WTC11 (cell line): ENCODE measurements at regions not wholly inside any gene's neighbourhood (a gene's known extent, or its start where the extent isn't known, plus 50 kb on each side); places are given as distances from the start of the nearest gene placed in this dataset.

Source experiments
- ATAC-seq: fragments of 200-7000 bp; cut with Tn5 transposase; 2 replicates; pipeline ENCODE4 v1.10.0; 2021; ENCODE audit warnings: mild to moderate bottlenecking, moderate library complexity
- CTCF ChIA-PET: fragments of 300-600 bp; sonication (Branson Sonifier 250); formaldehyde crosslinking; loops from one replicate; lab custom pipeline; 2021; ENCODE audit warnings: antibody characterized with exemption; lab: Charles Lee
- POLR2A ChIA-PET: fragments of 350-600 bp; sonication (Branson Sonifier 250); formaldehyde crosslinking; loops from one replicate; lab custom pipeline; 2021; ENCODE audit warnings: antibody characterized with exemption; lab: Charles Lee
- DNase-seq: peaks from one replicate; pipeline ENCODE4 v3.0.0; 2021; ENCODE audit warnings: low spot score
- H3K27ac Mint-ChIP-seq: 2 replicates; pipeline ENCODE4 v1.8.0; 2021; ENCODE audit warnings: mixed read lengths
- H3K27me3 Mint-ChIP-seq: 2 replicates; pipeline ENCODE4 v1.8.0; 2021; ENCODE audit warnings: low read depth, mild to moderate bottlenecking, moderate library complexity, mixed read lengths
- H3K36me3 Mint-ChIP-seq: 2 replicates; pipeline ENCODE4 v1.8.0; 2021; ENCODE audit warnings: mixed read lengths
- H3K4me1 Mint-ChIP-seq: 2 replicates; pipeline ENCODE4 v1.8.0; 2022; ENCODE audit warnings: mixed read lengths
- H3K4me3 Mint-ChIP-seq: 2 replicates; pipeline ENCODE4 v1.8.0; 2021; ENCODE audit warnings: mild to moderate bottlenecking, moderate library complexity, mixed read lengths
- H3K9me3 Mint-ChIP-seq: 2 replicates; pipeline ENCODE4 v1.8.0; 2021; ENCODE audit warnings: mixed read lengths
- AFF4 ChIP-seq: sonication (generic); formaldehyde crosslinking; IDR thresholded peaks from 2 replicates; pipeline ENCODE4 v1.8.1; 2023; ENCODE audit warnings: mild to moderate bottlenecking, missing genetic modification reagents, borderline replicate concordance
- ATF1 ChIP-seq: sonication (generic); formaldehyde crosslinking; IDR thresholded peaks from 2 replicates; pipeline ENCODE4 v1.8.1; 2023; ENCODE audit warnings: mild to moderate bottlenecking, moderate library complexity, missing genetic modification reagents
- ATF6 ChIP-seq: sonication (generic); formaldehyde crosslinking; IDR thresholded peaks from 2 replicates; pipeline ENCODE4 v1.8.1; 2023; ENCODE audit warnings: mild to moderate bottlenecking, missing genetic modification reagents
- CBFB ChIP-seq: sonication (generic); formaldehyde crosslinking; IDR thresholded peaks from 2 replicates; pipeline ENCODE4 v1.8.1; 2022; ENCODE audit warnings: mild to moderate bottlenecking, low read depth, missing genetic modification reagents
- CREB1 ChIP-seq: sonication (generic); formaldehyde crosslinking; IDR thresholded peaks from 2 replicates; pipeline ENCODE4 v1.8.0; 2023; ENCODE audit warnings: mild to moderate bottlenecking, missing genetic modification reagents
- ERG ChIP-seq: fragments of 250-450 bp; sonication (Bioruptor Pico); IDR thresholded peaks from 2 replicates; pipeline ENCODE4 v1.8.0; 2021; ENCODE audit warnings: mild to moderate bottlenecking
- FOXK1 ChIP-seq: sonication (generic); formaldehyde crosslinking; IDR thresholded peaks from 2 replicates; pipeline ENCODE4 v1.8.0; 2022; ENCODE audit warnings: mild to moderate bottlenecking, moderate library complexity, missing genetic modification reagents
- GABPB1 ChIP-seq: sonication (generic); formaldehyde crosslinking; IDR thresholded peaks from 2 replicates; pipeline ENCODE4 v1.8.1; 2023; ENCODE audit warnings: mild to moderate bottlenecking, missing genetic modification reagents
- IRF1 ChIP-seq: sonication (generic); formaldehyde crosslinking; IDR thresholded peaks from 2 replicates; pipeline ENCODE4 v1.8.0; 2023; ENCODE audit warnings: missing genetic modification reagents
- KAT7 ChIP-seq: sonication (generic); formaldehyde crosslinking; IDR thresholded peaks from 2 replicates; pipeline ENCODE4 v1.8.1; 2023; ENCODE audit warnings: missing genetic modification reagents, mild to moderate bottlenecking, borderline replicate concordance
- MXD4 ChIP-seq: fragments of 250-450 bp; sonication (Bioruptor Pico); IDR thresholded peaks from 2 replicates; pipeline ENCODE4 v1.8.0; 2021; ENCODE audit warnings: mild to moderate bottlenecking, moderate library complexity, borderline replicate concordance
- NFYB ChIP-seq: sonication (generic); formaldehyde crosslinking; conservative IDR thresholded peaks from 2 replicates; pipeline ENCODE4 v1.8.0; 2022; ENCODE audit warnings: low read depth, missing genetic modification reagents
- NR1H2 ChIP-seq: sonication (generic); formaldehyde crosslinking; IDR thresholded peaks from 2 replicates; pipeline ENCODE4 v1.9.0; 2021; ENCODE audit warnings: mild to moderate bottlenecking, moderate library complexity, missing genetic modification reagents
- NR2C2 ChIP-seq: sonication (generic); formaldehyde crosslinking; IDR thresholded peaks from 2 replicates; pipeline ENCODE4 v1.8.0; 2022; ENCODE audit warnings: mild to moderate bottlenecking, missing genetic modification reagents
- OVOL2 ChIP-seq: fragments of 250-450 bp; sonication (Bioruptor Pico); IDR thresholded peaks from 2 replicates; pipeline ENCODE4 v1.9.0; 2021; ENCODE audit warnings: mild to moderate bottlenecking, borderline replicate concordance
- RELA ChIP-seq: sonication (generic); formaldehyde crosslinking; IDR thresholded peaks from 2 replicates; pipeline ENCODE4 v1.8.1; 2022; ENCODE audit warnings: missing genetic modification reagents, mild to moderate bottlenecking, borderline replicate concordance
- SOX15 ChIP-seq: fragments of 250-450 bp; sonication (Bioruptor Pico); IDR thresholded peaks from 2 replicates; pipeline ENCODE4 v1.9.0; 2021; ENCODE audit warnings: mild to moderate bottlenecking
- ZNF671 ChIP-seq: fragments of 250-450 bp; sonication (Bioruptor Pico); IDR thresholded peaks from 2 replicates; pipeline ENCODE4 v1.8.0; 2021; ENCODE audit warnings: mild to moderate bottlenecking
- TF ChIP-seq, protein P1 (sequence below): sonication (generic); formaldehyde crosslinking; IDR thresholded peaks from 2 replicates; pipeline ENCODE4 v1.8.0; 2022; ENCODE audit warnings: mild to moderate bottlenecking, missing genetic modification reagents
- TF ChIP-seq, protein P2 (sequence below): fragments of 250-450 bp; sonication (Bioruptor Pico); IDR thresholded peaks from 2 replicates; pipeline ENCODE4 v1.9.0; 2021; ENCODE audit warnings: mild to moderate bottlenecking
- TF ChIP-seq, protein P3 (sequence below): sonication (generic); formaldehyde crosslinking; IDR thresholded peaks from 2 replicates; pipeline ENCODE4 v1.8.0; 2022; ENCODE audit warnings: mild to moderate bottlenecking, missing genetic modification reagents

DNA sequence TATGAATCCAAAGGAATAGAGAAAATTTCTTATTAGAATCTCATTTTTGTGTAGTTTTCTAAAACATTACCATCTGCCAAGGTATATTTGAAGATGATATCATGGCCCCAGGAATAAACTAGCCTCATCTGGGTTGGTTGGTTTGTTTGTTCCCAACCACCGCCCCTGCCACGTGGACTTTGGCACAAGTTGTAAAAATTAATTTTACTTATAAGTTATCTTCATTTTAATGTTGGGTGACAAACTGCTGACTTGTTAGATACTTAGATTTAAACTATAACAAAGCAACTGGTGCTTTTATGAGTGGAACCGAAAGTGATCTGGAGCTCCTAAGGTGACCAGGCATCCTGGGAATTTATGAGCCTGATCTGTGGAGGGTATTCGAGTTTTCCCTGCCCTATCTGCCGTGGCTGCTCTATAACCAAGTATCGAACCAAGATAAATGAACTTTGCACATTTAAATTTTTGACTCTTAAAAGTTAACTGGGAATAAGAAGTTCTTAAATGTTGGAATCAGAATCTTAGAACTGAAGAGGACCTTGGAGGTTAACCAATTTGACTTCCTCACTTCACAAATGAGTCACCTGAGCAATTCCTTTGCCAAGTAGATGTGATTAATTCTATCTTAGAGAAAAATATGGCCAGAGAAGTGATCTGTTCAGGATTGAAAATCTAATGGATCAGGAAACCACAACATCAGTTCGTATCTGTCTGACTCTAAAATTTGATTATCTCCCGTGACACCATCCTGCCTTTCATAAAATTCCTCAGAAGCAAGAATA lies 129.1 kb upstream of the ARHGAP42 start:
- no peak for DNase-seq
- Mint-ChIP-seq H3K4me1 (peaks cover 37% of the 10 kb centered on the region), H3K9me3 (no peaks in the 10 kb centered on the region), H3K36me3 (no peaks in the 10 kb centered on the region), H3K27ac (no peak overlapping the region), H3K27me3 (peaks cover 15% of the 10 kb centered on the region), H3K4me3 (no peak overlapping the region)
- TF ChIP-seq, protein P1, sequence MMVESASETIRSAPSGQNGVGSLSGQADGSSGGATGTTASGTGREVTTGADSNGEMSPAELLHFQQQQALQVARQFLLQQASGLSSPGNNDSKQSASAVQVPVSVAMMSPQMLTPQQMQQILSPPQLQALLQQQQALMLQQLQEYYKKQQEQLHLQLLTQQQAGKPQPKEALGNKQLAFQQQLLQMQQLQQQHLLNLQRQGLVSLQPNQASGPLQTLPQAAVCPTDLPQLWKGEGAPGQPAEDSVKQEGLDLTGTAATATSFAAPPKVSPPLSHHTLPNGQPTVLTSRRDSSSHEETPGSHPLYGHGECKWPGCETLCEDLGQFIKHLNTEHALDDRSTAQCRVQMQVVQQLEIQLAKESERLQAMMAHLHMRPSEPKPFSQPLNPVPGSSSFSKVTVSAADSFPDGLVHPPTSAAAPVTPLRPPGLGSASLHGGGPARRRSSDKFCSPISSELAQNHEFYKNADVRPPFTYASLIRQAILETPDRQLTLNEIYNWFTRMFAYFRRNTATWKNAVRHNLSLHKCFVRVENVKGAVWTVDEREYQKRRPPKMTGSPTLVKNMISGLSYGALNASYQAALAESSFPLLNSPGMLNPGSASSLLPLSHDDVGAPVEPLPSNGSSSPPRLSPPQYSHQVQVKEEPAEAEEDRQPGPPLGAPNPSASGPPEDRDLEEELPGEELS (CRISPR knock-in tag) = no peak
- no peak for TF ChIP-seq CREB1
- TF ChIP-seq RELA (CRISPR knock-in tag) = no peak
- no peak for TF ChIP-seq KAT7 (CRISPR knock-in tag)
- no peak for TF ChIP-seq MXD4 (CRISPR knock-in tag)
- no peak for TF ChIP-seq NR2C2 (CRISPR knock-in tag)
- TF ChIP-seq ATF1 (CRISPR knock-in tag) = no peak
- TF ChIP-seq ERG (CRISPR knock-in tag) = no peak
- no peak for TF ChIP-seq SOX15 (CRISPR knock-in tag)
- TF ChIP-seq GABPB1 (CRISPR knock-in tag) = no peak
- TF ChIP-seq ZNF671 (CRISPR knock-in tag) = no peak
- TF ChIP-seq NR1H2 (CRISPR knock-in tag) = no peak
- TF ChIP-seq, protein P2, sequence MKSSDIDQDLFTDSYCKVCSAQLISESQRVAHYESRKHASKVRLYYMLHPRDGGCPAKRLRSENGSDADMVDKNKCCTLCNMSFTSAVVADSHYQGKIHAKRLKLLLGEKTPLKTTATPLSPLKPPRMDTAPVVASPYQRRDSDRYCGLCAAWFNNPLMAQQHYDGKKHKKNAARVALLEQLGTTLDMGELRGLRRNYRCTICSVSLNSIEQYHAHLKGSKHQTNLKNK (CRISPR knock-in tag) = no peak
- TF ChIP-seq FOXK1 (CRISPR knock-in tag) = no peak
- no peak for TF ChIP-seq IRF1 (CRISPR knock-in tag)
- no peak for TF ChIP-seq OVOL2 (CRISPR knock-in tag)
- TF ChIP-seq ATF6 (CRISPR knock-in tag) = no peak
- no peak for TF ChIP-seq NFYB
- CTCF ChIA-PET = no interaction called here
- POLR2A ChIA-PET = no interaction called here
- ATAC-seq = no peak

GRCh38 chr11:100560606-100561005 lies 126.5 kb upstream of the ARHGAP42 start:
- TF ChIP-seq AFF4 = no peak
- TF ChIP-seq, protein P3, sequence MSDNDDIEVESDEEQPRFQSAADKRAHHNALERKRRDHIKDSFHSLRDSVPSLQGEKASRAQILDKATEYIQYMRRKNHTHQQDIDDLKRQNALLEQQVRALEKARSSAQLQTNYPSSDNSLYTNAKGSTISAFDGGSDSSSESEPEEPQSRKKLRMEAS (CRISPR knock-in tag) = no peak
- TF ChIP-seq CREB1 = no peak
- no peak for TF ChIP-seq ZNF671 (CRISPR knock-in tag)
- TF ChIP-seq RELA (CRISPR knock-in tag) = no peak
- no peak for TF ChIP-seq CBFB (CRISPR knock-in tag)
- ATAC-seq = no peak
- Mint-ChIP-seq H3K27ac (no peak overlapping the region), H3K4me1 (peaks cover 29% of the 10 kb centered on the region), H3K36me3 (no peaks in the 10 kb centered on the region), H3K4me3 (no peak overlapping the region), H3K27me3 (no peaks in the 10 kb centered on the region), H3K9me3 (0 out of 2 replicates have a peak, but pooled peaks cover 4% of the 10 kb centered on the region)
- ChIA-PET CTCF (interaction anchor here (0.9 kb wide), 1 partner anchor 35 kb away, joined by 4 read pairs; no protein-coding TSS in a partner anchor), POLR2A (no interaction called here)
- no peak for DNase-seq
